ENCODE measurements at regions not wholly inside any gene's neighbourhood (a gene's known extent, or its start where the extent isn't known, plus 50 kb on each side); places are given as distances from the start of the nearest gene placed in this dataset.
"Not testable (repeated sequence)": the region's sequence is repeated elsewhere in the genome, so short reads cannot be mapped to it uniquely, and the experiment has no call there.

DNA sequence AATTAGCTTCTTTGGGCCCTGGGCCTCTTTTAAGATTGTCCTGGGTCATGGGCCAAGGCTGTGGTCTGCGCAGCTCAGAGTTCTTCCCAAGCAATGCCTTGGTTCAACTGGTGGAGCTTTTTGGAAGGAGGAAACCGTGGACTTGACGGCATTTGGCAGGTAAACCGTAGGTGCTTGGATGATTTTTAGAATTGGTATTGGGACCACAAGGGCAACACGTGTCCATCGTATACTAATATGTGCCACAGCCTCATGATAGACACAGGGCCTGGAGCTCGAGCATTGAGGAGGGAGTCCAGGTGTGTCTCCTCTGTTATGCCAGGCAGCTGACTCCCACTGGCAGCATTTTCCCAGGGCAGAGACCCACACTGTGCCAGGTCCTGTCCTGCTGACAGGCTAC lies 120.9 kb upstream of the PITX1 start:
- DNase-seq = no peak

DNA sequence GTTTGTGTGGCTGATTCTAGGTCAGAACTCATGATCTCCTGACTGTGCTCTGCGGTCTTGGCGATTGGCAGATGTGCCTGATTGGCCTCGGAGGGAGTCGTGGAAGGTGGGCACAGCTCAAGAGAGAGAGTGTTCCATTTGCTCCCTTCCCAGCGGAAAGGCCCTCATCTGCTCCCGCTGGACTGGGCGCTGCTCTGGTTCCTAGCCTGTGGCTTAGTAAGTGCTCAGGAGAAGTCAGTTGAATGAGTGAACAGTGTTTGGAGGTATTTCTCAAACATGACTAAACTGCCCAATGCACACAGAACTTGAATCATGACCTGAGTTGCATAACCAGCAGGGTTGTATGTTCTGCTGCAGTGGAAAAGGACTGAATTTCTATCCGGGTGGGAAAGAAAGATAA lies 120.2 kb upstream of the PITX1 start:
- peak; percentile 79 for DNase-seq

DNA sequence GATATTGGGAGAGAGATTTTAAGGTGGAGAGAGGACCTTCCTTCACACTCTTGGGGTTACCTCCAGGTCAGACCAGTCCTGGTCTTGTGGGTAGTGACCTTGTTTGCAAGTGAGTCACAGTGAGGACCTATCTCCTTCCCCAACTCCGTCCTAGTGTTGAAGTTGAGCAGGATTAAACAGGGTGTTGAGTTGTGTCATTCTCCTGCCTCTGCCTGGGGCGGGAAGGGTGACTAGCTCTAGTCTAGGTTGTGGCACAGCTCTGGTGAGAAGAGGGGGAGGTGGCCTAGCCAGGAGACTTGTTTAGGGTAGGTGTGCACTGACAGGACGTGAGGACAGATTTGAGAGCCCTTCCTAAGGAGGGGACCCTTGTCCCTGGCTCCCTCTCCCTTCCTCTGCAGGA lies 119.6 kb upstream of the PITX1 start:
- DNase-seq = no peak

DNA sequence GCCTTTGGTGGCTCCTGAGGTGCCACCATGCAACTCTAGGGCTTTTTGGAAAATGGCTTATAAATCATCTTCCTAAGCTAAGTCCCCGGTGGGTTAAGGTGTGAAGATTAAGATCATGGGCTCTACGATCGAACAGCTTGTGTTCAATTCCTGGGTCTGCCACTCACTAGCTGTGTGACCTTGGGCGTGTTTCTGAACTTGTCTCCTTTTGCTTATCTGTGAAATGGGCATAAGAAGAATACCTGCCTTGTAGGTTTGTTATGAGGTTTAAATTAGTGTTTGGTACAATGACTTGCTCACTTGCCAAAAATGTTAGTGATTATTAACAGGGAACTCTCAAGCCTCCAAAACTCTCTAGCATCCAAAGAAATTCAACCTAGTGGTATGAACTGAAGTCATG lies 119.2 kb upstream of the PITX1 start:
- DNase-seq = no peak

DNA sequence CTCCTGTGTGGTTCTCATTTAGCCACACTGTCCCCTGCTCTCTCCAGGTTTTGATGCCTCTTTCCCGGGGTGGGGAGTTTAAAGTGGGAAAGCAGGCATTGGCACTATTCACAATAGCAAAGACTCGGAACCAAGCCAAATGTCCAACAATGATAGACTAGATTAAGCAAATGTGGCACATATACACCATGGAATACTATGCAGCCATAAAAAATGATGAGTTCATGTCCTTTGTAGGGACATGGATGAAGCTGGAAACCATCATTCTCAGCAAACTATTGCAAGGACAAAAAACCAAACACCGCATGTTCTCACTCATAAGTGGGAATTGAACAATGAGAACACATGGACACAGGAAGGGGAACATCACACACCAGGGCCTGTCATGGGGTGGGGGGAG lies 117.6 kb upstream of the PITX1 start:
- not testable (repeated sequence) for DNase-seq

DNA sequence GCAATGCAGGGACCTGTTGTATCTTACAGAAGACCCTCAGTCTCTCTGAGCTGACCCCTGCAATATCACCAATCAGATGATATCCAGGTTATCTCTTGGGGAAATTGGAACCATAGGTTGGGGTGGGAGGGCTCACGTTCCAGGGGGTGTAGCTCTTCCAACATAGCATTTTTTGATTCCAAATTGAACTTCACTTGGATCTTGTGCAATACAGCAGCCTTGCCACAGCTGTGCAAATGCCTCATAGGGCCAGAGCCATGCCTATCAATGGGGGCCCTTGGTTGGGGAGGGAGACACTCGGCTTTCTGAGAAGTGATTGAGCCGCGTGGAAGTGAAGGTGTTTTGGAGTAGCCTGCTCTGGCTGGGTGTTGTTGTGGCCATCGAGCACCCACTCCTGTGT lies 117.2 kb upstream of the PITX1 start:
- no peak for DNase-seq

DNA sequence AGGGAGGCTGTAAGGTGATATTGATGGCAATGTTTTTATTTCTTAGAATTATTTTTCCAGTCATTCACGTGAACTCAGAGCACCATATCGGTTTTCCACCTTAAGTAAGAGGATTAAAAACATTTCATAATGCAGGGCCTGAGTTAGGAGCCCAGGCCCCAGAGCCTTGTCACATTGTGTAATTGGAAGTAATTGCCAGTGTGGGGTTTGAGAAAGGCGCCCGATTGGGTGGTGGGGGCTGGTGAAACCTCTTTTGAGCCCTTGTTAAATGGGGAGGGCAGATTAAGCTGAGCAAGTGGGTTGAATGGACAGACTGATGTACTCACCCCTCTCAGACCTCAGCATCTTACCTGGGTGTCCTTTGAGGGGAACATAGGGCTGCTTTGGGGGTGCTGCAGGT lies 116.7 kb upstream of the PITX1 start:
- no peak for DNase-seq

DNA sequence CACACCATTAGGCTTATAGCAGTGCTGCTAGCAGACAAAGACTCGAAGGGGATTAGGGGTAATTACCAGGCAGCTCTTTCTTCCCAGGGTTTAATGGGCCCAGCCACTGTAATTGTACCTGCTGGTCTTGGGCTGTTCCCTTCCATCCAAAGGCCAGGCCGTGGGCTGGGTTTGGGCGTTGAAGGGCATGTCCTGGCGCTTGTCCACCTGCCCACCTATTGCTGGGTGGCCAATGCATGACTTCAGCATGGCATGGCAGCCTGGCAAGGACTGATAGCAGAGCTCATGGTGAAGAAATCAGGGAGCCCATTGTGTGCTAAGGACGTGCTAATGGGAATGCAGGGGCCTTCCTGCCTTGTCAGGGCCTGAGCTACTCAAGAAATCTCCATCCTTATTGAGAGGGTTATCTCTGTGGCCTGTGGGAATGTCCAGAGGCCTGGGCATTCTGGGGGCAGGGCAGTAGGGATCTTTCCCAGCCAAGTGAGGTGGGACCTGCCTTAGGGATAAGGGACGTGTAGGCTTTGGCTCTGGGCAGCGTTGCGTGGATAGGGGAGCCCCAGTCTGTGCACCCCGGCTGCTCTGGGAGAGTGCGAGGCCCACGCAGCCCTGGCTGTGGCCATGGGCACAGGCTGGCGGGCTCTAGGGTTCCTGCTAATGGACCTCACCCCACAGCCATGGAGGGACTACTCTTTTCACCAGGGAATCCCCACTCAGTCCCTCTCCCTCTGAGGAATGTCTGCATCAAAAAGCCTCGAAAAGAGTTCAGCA lies 116.1 kb upstream of the PITX1 start:
- no peak for DNase-seq

DNA sequence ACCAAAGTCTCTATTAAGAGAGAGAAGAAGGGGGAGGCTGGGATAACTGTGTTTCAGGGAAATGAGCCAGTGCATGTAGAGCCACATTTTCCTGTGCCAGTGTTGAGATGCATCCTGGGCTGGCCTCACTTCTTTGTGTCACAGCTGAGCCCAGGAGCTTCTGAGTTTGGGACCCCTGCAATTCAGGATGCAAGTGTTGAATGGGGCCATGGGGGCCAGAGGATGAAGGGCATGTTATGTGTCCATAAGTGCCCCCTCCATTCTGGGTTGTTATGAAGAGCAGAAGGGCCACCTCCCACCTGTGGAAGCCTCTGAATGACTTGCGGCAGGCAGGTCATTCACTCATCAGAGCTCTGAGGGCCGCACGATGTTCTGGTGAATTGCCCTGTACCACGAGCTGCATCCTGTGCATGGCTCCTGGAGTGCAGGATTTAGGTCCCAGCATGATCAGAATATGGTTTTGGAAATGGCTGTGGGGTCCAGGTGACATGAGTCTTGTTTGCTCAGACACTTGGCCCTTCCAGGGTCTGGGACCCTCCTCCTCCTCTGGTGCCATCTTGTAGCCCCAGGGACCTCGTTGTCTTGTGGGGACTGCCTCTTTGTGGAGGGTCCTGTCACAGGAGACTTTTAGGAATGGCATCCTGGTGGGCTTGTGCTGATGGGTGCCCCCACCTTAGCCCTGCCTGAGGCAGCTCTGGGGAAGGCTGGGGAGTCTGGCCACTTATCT lies 115.4 kb upstream of the PITX1 start:
- no peak for DNase-seq

DNA sequence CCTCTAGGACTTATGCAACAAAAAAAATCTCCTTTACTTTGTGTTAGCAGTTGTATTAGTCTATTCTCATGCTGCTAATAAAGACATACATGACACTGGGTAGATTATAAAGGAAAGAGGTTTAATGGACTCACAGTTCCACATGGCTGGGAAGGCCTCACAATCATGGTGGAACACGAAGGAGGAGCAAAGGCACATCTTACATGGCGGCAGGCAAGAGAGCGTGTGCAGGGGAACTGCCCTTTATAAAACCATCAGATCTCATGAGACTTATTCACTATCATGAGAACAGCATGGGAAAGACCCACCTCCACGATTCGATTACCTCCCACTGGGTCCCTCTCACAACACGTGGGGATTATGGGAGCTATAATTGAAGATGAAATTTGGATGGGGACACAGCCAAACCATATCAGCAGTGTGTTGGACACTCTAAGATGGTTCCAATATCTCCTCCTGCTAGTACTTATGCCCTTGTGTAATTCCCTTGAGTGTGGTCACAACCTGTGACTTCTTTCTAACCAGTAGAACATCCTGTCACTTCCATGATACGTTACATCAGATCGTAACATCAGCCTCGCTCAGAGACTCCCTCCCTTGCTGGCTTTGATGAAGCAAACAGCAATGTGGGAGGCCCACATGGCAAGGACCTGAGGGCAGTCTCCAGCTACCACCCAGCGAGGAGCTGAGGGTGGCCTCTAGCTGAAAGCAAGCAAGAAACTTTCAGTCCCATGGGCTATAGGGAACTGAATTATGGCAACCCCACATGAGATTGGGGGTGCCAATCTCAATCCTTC lies 113.5 kb upstream of the PITX1 start:
- DNase-seq = no peak

DNA sequence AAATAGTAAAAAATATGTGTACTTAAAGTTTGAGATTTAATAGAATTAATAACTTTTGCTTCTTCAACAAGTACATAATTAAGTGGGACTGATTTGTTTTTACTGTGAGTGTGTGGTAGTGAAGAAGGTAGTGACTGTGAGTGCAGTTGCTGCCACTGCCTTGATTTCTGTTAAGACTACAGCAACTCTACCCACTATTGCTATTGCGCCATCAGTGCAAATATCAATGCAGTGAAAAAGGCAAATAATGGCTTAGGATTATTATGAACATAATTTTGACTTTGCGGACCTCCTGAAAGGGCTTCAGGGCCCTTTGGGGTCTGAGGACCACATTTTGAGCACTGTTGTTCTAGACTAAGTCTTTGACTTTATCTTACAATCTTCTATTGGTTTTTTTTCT lies 112.0 kb upstream of the PITX1 start:
- DNase-seq = no peak

DNA sequence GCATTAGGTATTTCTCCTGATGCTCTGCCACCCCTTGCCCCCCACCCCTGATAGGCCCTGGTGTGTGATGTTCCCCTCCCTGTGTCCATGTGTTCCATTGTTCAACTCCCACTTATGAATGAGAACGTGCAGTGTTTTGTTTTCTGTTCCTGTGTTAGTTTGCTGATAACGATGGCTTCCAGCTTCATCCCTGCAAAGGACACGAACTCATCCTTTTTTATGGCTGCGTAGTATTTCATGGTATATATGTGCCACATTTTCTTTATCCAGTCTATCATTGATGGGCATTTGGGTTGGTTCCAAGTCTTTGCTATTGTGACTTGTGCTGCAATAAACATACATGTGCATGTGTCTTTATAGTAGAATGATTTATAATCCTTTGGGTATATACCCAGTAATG lies 109.7 kb upstream of the PITX1 start:
- DNase-seq = not testable (repeated sequence)

DNA sequence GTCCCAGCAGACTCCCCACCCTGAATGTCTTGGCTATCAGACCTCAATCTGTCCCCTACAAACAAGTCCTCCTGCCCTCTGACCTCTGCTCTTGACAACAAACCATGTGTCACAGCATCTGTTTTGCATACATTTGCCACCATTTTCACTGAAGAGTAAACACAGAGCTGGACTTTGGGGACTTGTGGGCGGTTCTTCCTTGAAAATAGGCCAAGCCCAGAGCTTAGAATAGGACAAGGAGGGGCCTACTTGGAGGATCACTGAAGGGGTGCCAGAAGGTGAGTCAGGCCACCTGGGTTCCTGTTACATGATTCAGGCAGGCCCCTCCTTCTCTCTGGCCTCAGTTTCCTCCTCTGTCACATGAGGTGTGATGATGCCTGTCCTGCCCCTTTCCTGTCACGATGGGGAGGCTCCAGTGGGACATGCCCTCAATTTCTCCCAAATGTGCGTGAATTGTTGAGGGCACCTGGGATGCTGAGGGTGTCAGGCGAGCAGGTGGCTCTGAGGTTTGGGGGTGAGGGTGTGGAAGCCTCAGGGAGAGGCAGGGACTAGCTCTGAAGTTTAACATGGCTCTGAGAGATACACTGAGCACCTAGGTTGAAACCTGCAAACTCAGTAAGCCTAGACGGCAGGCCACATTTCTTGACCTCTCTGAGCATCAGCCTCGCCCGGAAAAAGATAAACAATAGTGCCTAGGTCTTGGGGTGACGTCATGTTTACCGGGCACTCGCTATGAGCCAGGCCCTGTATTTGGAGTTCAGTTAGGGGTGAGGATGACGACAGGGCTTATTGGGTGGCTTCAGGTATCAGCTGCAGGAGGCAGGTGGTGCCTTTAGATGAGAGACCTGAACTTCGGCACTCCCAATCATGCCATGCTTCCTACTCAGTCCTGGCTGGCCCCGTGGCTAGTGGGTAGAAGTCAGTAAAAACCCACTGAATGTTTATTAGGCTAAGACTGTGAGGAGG lies 107.6 kb upstream of the PITX1 start:
- peak; percentile 72 for DNase-seq

DNA sequence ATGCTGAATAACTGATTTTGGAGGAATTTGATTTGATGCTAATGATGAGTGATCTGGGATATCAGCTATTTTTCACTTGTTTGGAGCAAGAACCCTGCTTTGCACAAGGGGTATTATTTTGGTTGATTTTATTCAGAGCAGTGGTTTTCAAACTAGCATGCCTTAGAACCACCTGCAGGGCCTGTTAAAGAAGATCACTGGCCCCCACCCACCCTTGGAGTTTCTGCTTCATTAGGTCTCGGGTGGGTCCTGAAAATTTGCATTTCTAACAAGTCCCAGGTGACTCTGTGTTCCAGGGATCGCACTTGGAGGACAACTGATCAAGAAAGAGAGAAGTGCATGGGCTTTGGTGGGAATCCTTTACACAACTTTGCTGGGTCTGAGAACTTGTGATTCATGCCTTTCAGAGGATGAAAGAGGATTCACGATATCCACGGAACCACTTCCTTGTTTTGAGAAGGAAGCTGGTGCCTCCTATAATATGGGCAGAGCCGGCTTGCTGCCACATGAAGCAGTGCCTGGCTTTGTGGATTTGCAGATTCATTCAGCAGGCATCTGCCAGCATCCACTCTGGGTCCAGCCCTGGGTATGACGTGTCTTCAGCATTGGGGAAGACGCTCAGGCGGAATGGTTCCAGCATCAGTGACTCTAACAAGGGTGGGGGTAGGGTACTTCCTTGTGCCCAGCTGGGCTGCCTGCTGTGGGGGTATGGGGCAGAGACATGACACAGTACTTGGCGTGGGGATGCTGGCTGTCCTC lies 106.6 kb upstream of the PITX1 start:
- DNase-seq = peak; percentile 95

DNA sequence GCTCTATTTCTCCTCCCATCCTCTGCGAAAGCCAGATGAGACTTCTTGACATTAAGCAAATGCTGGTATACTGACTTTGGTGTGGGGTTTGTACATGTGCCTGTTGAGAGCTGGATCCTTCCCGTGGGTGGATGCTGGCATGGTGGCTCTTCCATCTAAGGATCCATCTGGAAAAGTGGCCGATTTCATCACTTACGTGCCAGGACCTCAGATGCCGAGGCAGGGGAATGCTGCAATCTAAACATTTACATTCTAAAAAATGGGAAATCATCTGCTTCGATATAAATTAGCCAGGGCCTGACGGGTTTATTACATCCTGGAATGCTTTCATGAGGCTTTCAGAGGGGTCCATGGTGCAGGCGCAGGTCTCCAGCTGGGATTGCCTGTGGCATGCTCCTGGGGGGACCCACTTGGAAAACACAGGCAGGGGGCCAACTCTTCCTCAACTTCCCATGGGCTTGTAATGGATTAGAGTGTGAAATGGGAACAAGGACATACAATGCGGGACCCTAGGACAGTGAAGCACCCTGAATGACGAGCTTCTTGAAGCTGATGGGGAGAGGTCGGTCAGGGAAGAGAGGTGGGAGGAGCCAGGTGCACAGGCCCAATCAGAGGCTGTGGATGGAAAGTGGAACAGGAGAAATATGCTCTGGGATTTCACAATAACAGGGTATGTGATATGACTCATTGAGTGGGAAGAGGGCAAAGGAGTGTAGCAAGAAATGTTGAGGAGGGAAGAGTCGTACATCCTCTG lies 105.5 kb upstream of the PITX1 start:
- DNase-seq = peak; percentile 99

DNA sequence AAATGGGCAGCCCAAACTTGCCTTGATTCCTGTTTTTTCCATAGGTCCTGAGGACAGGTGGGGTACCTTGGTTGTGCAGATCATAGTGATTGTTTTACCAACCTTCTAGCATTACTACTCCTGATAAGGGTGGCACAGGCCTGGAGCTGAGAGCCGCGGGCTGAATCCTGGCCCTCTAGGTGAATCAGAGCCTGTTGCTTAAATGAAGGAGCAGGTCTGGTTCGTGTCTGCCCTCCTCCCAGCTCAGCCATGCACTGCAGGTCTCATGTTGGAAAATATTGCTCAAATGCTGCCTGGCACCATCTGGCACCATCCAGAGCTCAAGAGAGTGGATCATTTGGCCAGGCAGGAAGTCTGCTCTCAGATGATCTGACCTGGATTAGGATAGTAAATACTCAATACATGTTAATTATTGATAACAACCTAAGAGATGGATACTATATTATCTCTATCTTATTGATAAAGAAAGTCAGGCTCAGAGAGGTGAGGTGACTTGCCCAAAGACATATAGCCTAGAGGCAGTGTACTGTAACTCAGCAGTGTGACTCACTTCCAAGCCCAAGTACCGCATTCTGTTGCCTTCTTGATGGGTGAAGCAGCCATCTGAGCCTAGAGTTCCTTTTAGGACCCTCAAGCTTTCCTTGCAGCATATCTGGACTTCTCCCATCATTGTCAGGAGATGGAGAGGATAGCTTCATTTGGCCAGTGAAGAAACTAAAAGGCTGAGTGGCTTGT lies 104.3 kb upstream of the PITX1 start:
- peak; percentile 33 for DNase-seq

DNA sequence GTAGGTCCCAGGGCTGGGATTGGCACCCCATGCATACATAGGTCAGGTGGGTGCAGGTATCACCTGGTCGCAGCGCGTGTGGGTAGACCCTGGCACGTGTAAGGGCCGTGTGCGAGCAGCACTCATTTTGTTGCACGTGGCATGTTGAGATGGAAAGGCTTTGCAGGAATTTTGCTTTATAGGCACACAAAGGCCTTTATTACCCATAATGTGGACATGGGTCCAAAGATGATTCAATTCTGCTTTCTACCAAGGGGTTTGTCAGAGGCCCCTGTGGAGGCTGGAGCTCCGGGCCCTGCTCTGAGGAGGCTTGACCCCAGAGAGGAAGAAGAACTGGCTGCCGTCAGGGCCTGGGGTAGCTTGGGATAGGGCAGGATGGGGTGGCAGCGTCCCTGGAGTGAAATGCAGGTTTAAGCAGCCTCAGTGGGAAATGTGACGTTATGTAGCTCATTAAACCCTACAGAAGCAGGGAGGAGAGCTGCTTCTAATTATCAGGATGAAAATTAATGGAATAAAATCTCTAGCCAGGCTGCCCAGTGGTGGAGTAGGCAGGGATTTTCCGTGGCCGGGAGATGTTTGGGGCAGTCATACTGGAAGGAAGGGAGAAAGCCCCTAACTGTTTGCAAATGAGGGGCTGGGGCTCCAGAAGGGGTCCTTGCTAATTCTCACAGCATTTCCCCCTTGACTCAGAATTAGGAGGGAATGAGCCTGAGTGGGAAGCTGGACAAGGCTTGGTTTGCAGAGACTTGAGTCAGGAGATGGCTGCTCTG lies 103.3 kb upstream of the PITX1 start:
- no peak for DNase-seq

DNA sequence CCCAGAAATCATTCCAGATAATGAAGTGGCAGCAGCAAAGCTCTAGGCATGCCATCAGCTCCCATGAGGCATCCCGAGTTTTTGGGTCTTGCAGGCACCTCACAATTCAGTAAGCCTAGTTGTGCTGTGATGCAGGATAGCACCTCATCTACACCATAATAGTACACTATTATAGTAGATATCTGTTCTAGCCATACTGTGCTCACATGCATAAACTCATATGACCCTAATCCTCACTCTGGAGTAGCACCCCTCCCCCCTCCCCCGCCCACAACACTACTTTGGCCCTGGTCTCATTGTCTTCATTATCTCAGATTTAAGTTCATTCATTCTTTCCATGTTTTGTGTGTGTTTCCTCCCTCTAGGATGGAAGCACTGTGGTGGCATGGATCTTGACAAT lies 102.5 kb upstream of the PITX1 start:
- DNase-seq = no peak

DNA sequence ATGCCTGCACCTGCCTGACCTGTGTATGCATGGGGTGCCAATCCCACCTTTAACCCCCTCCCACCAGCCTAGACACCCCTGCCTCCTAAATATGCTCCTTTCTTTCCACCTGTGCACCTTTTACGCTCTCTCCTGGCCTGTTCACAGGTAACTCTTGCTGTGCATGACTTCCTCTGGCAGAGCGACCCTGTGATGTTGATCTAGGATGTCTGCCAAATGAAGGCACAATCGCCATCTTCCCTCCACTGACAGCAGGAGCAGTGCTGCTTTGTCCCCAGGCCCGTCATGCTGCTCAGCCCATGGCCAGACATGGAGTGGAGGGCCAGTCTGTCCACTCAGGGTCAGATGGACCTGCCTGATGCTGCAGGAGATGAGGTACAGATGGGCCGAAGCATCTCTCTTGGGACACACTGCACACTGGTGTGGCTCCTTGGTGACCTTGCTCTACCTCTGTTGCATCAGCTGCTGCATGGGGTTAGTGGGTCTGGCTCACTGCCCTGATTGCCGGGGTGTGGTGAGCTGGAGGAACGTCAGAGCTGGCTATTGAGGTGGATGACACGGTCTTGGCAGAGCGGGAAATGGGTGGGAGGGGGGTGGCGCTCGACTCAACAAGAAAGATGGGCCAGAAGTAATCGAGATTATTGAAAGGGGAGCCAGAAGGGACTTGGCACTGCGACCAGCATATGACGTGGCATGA lies 101.7 kb upstream of the PITX1 start:
- peak; percentile 82 for DNase-seq
